ENCODE measurements at regions not wholly inside any gene's neighbourhood (a gene's known extent, or its start where the extent isn't known, plus 50 kb on each side); places are given as distances from the start of the nearest gene placed in this dataset.

DNA sequence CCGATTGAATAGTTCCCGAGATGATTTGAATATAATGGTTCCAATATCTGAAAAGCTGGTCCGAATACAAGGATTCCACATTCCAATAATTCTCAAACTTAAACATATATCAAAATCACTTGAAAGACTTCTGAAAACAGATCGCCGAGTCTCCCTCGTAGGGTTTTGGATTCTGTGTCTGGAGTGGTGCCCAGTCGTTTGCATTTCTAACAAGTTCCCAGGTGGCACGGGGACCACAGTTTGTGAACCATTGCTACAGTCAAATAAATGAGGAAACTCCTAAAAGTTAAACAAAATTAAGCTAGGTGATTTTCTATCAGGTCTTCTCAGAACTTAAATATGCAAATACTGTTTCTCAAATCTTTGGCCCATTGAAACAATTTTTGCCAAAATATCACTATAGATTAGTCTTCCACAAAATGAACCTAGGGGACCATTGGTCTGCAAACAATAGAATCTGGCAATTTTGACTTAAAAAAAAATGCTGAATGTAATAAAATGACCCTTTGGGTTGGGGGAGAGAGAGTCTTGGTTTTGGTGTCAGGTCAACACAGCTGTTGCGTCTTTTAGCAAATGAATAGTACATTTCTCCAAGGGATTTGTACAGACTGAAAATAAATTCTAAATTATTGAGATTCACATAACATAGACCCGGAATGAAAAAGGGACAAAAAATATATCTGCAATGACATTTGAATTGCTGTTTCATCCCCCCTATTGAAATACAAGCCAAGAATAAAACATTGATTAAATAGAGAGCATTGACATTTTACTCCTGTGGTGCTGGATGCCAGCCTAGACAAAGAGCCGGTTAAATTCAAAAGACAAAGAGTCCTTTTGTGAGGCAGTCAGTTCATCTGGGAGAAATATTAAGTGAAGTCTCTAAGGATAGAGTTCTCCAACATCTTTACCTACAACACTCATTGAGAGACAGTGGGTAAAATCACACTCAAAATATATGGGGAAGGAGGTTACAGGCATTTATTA lies 175.7 kb upstream of the ADAMTS9 start:
- no peak for DNase-seq (ENCODE audit: extremely low read depth, low read depth)

DNA sequence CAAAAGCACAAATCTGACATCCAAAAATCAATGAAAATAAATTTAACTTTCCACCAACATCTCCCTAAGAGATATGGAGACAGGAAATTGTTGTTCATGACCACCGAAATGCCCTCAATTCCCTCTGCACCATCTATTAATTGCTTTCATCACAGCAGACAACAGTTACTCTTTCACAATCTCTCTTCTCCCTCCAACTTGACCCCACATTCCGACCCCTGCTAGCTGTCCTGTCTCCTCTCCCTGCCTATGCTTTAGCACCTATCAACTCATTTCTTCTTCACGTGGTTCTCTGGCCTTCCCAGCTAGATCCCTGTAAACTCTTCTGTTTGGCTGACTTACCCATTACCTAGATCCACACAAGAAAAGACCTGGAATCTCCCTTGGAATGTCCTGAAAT lies 173.9 kb upstream of the ADAMTS9 start:
- DNase-seq (ENCODE audit: extremely low read depth, low read depth) = no peak

DNA sequence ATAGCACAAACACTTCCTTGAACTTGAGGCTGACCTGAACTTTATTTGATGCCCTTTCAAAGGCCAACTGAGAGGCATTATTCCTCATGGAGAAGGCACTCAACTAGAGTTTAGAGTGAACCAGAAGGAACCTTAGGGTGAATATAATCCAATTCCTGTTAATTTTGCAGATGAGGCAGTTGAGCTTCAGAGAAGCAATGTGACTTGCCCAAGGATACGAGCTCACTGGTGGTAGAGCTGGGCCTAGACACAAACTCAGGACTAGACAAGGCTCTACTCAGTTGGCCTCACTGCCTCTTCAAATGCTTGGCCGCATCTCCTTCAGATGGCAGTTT lies 172.7 kb upstream of the ADAMTS9 start:
- DNase-seq (ENCODE audit: extremely low read depth, low read depth) = no peak

DNA sequence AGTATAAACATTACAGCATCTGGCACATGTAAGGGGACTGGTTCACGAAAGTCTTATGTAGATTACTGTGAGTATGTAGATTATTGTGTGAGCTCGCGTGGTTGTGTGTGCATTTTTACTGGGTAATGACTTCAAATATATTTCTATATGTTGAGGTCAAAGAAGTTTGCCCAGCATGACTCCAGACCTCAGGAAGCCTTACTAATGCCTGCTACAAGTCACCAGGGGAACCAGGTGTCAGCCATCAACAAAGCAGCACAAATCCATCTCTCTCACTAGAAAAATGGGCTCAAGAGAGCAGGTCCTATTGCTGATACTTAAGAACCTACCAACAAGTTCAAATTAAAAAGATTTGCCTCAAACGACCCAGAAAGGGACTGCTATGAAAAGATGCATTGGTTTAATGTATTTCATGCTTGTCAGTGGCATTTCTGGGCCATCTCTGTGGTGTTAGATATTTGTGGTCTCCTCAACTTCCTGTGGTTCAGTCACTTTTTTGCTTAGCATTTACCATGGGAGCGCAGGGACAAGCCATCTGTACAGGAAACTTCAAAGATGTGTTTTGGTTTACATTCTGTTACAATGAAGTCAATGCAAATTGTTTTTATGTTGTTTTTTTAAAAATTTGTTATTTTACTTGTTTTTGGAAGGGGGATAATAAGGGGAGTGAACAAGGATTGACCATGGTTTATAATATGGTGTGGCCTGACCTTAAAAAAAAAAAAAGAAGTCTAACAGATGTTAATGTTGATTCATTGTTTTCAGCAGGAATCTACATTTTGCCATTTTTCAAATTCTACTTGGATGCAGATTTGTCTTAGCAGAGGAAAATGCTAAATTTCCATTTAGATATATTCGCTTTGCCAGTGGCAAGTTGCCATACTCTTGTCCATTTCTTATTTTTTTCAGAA lies 172.1 kb upstream of the ADAMTS9 start:
- no peak for DNase-seq (ENCODE audit: extremely low read depth, low read depth)

DNA sequence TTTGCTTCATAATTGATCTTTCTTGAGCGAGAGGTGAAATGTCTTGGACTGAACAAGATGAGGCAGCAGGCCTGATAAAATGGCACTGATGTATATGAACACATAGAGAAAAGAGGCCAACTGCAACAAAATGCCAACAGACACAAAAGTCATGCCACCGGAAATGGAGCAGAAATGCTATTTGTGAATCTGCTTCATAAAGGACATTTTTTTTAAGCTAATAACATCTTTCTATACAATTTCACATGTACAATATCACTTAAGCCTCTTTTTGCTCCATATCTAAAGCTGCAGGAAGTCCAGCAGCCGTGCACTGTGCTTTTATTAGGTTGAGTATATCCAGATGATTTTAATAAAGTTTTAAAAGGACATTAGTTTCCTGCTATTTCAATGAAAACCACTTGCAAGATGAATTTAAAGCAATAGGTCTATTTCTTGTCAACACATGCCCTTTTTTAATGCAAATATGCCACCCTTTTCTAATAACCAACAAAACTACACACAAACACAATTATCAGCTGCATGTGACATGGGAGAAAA lies 169.2 kb upstream of the ADAMTS9 start:
- no peak for DNase-seq (ENCODE audit: extremely low read depth, low read depth)

DNA sequence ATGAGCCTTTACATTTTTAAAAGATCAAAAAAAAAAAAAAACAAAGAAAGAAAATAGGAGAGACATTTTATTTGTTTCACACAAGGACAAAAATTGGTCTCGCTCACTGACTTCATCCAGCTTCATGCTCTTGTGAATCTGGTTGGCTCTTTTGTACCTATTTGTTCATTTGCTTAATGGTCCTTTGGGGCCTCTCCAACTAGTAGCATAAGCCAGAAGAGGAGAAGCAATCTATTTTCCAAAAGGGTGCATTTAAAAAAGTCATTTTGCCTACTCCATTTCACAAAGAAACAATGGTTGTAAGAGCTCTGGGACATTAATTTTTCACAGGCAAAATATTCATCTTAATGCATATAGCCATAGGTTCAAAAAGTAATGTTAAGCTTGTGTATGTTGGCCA lies 168.3 kb upstream of the ADAMTS9 start:
- DNase-seq (ENCODE audit: extremely low read depth, low read depth) = no peak

DNA sequence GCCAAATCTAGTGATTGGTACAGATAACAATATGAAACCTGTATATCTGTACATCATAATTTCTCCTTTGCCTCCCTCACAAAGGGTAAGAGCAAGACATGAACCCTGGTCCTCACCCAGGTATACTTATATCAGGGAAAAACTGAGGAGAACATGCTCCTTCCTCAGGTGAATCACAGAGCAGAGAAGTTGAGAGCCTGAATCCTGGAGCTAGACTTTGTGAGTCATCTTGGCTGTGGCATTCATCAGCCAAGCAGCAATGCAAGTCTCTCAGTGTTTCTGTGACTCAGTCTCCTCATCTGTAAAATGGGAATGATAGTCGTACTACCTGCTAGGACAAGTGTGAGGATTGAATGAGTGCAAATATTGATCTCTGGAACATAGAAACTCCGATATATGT lies 165.7 kb upstream of the ADAMTS9 start:
- DNase-seq (ENCODE audit: extremely low read depth, low read depth) = no peak

DNA sequence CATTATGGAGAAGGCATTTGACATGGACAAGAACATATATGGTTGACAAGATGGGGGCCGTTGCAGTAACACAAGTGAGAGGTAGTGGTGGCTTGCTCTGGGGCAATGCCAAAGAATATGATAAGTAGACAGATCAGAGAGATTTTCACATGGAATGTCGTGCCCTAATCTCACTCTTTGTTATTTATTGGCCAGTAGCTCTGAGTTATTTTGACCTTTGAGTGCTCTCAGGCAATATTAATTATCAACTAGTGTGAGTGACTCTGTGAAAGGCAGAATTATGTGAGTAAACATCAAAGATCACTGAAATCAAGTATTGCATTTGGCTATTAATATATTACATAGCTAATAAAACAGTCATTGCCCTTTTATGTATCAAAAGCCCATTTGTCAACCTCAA lies 164.9 kb upstream of the ADAMTS9 start:
- no peak for DNase-seq (ENCODE audit: extremely low read depth, low read depth)

DNA sequence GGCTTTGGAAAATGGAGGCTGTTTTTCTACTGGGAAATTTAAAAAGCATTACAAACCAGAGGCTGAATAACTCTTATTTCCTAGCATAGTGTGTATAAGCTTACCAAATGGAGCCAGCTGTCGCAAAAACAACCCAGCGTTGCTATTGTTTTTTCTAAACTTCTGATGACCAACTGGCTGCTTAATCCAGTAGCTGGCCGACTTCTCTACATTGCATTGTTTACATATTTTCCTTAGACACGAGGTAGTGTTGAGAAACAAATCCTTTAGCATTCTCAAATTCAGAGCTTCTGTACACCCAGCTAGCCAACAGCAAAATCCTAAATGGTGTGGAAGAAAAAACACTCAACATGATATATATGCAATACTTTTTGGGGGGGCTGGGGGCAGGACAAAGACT lies 161.0 kb upstream of the ADAMTS9 start:
- no peak for DNase-seq (ENCODE audit: extremely low read depth, low read depth)

DNA sequence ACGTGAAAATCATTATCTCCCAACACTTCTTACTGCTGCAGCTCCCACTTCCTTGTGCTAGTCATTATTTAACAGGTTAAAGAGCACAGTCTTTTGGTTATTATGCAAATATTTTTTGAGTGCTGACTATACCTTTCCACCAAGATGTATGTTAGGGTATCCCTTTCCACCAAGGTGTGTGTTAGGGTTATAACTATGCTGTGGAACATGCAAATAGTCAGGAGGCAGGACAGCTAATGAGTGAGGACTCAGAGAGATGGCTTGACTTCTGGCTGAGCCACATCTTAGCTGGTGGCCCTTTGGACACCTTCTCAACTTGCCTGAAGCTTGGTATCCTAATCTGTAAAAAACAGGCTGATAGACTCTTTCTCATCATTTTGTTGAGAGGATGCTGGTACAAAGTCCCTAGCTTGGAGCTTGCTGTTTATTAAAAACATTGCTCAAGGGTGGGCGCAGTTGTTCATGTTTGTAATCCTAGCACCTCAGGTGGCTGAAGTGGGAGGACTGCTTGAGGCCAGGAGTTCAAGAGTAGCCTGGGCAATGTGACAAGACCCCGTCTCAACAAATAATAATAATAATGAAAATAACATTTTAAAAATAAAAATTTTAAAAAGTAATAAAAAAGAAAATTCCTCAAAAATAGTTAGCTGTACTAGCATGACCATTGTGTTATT lies 160.5 kb upstream of the ADAMTS9 start:
- no peak for DNase-seq (ENCODE audit: extremely low read depth, low read depth)

DNA sequence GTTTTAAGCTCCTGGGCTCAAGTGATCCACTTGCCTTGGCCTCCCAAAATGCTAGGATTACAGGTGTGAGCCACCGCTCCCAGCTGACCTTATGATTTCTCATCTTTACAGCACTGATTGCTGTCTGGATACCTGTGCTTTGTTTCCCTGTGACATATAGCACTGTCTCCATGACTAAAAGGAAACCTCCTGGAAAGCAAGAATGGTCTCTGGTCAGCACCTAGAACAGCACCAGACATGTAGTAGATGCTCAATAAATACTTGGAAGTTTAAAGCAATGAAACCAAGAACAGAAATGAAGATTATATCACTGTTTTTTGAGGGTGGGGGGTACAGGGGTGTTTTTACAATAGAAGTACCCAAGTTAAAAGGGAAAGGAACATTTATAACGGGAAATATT lies 156.8 kb upstream of the ADAMTS9 start:
- DNase-seq (ENCODE audit: extremely low read depth, low read depth) = no peak

DNA sequence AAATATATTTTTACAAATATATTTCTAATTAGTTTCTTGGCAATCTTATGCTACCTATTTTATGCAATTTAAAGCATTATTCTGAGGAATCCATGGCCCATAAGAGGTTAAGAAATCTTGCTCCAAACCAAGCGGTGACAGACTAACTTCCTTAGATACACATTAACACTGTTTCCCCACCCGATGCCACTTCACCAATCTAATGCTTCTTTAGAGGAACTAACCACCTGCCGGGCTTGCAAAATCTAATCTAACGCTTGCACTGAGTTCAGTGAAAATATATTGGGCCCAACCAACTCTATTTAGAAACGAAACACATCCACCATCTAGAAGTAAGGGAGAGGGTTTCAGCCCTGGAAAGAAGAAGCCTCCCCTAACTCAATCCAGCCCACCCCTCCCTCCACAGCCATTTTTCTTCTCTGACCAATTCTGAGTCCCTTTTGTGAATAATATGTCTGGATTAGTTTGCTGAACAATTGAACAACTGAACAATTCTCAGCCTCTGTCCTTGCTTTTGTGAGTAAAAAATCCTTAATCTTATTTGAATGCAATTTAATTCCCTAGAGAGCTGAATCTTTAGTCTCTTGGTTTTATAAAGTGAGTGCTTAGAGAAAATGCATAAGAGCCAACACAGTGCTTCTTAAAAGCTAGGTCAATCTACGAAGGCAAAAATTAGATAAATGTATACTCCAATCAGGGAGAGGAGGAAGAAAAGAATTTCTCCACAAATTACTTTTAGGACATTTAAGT lies 150.4 kb upstream of the ADAMTS9 start:
- DNase-seq (ENCODE audit: extremely low read depth, low read depth) = no peak

DNA sequence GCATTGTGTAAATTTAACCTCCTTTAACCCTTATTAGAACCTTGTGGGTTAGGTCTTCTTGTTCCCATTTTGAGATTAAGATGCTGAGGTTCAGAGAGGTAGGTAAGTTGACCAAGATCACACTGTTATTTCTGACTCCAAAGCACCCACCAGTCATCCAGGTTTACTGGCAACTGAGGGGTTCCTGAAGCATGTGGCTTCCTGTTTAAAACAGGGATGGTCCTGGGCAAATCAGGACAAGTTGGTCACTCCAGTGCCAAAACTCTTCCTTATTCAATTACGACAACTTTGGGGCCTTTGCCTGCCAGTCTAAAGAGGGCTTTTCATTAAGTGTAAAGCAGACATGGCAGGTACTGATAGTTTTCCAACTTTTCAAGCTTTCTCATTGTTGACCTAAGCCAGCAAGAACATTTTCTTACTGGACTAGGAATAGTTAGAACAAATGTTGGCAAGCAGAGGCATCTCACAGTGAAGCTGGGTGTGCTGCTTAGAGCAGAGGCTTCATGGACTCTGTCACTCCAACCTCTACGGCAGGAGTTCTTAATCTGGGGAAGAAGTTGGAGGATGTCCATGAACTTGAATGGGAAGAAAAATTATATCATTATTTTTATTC lies 149.4 kb upstream of the ADAMTS9 start:
- DNase-seq (ENCODE audit: extremely low read depth, low read depth) = no peak

DNA sequence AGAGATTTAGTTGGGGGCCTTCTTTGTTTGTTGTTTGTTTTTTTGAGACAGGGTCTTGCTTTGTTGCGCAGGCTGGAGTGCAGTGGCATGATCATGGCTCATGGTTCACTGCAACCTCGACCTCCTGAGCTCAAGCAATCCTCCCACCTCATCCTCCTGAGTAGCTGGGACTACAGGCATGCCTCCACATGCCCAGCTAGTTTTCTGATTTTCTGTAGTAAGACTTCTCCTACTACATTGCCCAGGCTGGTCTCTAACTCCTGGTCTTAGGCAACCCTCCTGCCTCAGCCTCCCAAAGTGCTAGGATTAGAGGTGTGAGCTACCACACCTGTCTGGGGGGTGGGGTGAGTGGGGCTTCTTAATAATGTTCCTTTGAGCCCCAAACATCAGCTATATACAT lies 148.3 kb upstream of the ADAMTS9 start:
- no peak for DNase-seq (ENCODE audit: extremely low read depth, low read depth)

DNA sequence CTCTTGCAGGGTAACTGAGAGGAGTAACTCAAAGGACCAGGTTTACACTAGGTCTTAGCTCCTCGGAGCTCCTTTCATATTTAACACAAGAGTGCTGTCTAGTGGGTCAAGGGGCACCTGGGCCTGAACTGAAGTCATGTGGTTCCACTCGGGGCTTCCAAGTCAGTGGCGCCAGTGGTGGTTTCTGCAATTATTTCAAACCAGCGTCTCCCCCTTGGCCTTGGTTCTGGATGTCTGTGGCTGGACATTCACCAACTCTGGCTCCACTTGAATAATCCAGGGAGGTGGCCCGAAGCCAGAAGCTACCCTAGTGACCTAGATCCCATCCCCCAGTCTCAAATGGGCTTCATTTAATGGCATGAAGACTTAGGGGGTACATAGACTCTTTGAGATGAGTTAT lies 144.3 kb upstream of the ADAMTS9 start:
- DNase-seq (ENCODE audit: extremely low read depth, low read depth) = no peak

DNA sequence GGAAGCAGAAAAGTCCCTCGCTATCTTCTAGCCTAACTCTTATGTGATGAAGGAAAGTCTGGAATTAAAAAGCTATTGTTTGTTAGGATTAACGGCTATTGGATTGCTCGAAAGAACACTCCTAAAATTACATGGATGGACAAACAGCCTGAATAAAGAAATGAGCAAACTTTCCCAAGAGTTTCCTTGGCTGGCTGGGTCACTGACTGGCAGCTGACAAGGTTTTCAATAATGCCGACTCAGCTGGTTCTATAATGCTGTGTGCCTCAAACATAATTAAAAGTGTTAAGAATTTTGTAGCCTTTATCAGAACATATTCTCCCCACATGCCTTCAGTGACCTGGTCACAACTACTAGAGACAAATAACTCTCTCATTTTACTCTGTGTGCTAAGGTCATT lies 142.9 kb upstream of the ADAMTS9 start:
- no peak for DNase-seq (ENCODE audit: extremely low read depth, low read depth)

DNA sequence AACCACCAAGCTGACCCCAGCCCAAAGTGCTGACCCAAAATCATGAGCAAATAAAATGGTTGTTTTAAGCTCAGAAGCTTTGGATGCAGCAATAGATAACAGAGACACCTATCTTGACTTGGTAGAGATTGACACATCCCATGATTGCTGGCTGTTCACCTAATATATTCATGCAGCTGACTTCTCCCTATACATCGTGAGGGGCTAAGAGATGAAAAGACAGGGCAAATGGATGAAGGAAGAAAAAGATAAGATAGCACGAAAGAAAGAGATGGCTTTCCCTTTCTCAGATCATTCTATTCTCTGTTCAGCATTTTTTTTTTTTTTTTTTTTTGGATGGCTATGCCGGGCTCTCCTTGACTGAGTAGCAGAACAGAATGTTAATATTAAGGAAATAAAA lies 141.5 kb upstream of the ADAMTS9 start:
- no peak for DNase-seq (ENCODE audit: extremely low read depth, low read depth)

DNA sequence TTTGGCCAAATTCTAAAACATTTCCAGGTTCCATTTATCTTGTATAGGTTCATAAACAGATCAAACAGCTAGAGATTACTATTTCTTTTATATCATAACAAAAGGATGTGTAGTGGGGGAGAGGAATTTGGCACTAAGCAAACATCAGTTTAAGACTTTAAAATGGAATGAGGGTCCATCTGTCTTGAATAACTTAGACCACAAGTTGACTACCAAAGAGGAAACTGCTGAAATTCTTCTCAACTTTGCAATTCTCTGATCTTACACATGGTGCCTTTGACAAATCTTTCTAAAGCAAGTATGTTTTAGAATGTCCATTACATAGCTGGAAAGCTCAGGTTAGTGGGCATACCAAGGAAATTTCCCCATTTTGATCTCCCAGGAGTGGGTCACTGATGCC lies 140.5 kb upstream of the ADAMTS9 start:
- DNase-seq (ENCODE audit: extremely low read depth, low read depth) = no peak

DNA sequence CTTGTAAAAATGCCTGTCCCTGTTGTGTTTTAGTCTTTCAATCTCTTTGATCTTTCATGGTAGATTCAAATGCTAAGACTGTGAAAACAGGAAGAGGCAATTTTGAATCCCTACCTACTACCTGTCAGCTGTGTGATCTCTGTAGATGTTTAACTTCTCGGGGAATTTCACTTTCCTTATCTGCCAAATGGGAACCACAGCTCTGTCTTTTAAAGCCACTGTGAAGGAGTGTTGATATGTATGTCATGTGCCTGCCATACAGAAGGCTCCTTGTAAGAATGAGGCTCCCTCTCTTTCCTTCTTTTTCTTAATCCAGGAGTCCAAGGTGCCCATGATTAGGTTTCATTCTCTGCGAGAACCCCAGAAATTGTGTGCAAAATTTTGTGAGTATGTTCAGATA lies 139.6 kb upstream of the ADAMTS9 start:
- DNase-seq (ENCODE audit: extremely low read depth, low read depth) = no peak

DNA sequence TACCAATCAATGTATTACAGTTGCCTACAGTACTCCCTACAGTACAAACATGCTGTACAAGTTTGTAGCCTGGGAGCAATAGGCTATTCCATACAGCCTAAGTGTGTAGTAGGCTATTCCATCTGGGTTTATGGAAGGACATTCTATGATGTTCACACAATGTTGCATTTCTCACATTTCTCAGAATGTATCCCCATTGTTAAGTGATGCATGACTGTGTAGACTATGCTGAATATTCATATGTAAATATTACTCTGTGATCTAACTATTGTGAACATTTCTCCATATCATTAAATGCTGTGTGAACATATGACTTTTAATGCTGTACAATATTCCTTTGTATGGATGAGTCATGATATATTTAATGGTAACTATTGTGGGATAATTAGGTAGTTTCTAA lies 139.2 kb upstream of the ADAMTS9 start:
- no peak for DNase-seq (ENCODE audit: extremely low read depth, low read depth)
